ENCODE measurements at regions not wholly inside any gene's neighbourhood (a gene's known extent, or its start where the extent isn't known, plus 50 kb on each side); places are given as distances from the start of the nearest gene placed in this dataset.
"Not testable (repeated sequence)": the region's sequence is repeated elsewhere in the genome, so short reads cannot be mapped to it uniquely, and the experiment has no call there.

- DNase-seq: no peak
Measured at GRCh38 chr18:51248685-51249084, 51.2 kb upstream of the MEX3C start.

DNA sequence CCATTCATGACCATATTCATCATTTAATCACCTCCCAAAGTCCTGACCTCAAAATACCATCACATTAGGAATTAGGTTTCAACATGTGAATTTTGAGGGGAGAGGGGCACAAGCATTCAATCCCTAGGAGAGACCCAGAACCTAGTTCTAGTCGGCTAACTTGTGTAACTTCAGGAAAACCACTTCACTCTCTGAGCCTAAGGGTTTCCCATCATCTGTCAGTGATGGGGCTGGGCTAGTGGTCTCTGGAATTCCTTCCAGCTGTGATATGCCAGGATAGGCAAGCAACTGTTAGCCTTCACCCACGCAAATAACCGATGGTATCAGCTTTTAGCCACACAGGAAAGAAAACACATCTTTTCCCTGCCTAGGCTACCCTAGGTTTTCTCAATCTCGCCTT, 52.5 kb upstream of the MEX3C start:
- no peak for DNase-seq

DNA sequence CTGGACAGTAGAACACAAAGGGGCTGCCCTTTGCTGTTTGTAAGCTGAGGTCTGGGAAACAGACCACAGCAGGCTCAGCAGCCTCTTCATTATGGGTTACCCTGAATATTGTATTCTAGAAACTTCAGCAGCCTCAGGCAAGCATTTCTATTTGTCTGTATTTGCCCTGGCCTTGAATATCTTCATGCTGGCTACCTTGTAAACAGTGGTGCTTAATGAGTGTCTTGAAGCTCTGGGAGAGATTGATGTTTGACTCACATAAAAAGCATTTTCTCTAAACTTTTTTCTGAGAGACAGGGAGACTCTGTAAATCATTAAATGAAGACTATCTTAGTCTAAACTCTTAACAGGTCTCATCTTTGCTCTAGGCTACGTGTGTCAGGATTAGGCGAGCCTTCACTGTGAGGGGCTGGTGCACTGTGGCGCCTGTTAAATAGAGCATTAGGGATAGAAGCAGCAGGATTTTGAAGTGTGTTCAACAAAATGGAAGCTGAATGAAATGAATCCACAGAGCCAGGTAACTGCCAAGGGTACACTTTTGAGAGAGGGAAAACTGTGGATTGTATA, 53.1 kb upstream of the MEX3C start:
- DNase-seq: no peak

GRCh38 chr18:51251625-51252024, 54.1 kb upstream of the MEX3C start:
- DNase-seq: no peak

DNA sequence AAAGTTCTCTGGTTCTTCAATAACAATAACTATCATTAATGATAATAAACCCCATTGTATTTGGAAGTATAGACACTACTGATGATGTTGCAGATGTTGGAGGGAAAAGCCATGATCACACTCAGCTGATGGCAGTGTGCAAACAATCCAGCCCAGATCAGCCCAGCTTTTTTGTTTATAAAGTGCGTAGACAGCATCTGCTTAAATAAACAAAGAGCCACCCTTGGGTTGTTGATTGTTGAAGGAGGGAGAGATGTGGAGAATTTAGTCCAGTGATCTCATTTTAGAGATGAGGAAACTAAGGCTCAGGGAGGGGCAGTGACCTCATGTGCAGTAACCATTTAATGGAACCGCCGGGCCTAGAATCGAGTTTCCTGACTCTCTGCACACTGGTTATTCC, 56.0 kb upstream of the MEX3C start:
- DNase-seq: no peak

- no peak for DNase-seq
Measured at GRCh38 chr18:51255693-51256092, 58.2 kb upstream of the MEX3C start.

GRCh38 chr18:51257150-51257549, 59.7 kb upstream of the MEX3C start:
- DNase-seq: no peak

- no peak for DNase-seq
Measured at GRCh38 chr18:51260118-51260517, 62.6 kb upstream of the MEX3C start.

DNA sequence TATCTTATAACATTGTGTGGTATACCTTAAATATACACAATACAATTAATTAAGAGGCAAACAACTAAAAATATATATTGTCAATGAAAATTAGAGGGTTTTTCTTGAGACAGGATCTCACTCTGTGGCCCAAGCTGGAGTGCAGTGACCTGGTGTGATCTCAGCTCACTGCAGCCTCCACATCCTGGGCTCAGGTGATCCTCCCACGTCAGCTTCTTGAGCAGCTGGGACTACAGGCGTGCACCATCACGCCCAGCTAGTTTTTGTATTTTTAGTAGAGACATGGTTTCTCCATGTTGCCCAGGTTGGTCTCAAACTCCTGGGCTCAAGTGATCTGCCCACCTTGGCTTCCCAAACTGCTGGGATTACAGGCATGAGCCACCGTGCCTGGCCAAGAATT, 68.6 kb upstream of the MEX3C start:
- DNase-seq: not testable (repeated sequence)

- no peak for DNase-seq
Measured at GRCh38 chr18:51266773-51267172, 69.3 kb upstream of the MEX3C start.

DNA sequence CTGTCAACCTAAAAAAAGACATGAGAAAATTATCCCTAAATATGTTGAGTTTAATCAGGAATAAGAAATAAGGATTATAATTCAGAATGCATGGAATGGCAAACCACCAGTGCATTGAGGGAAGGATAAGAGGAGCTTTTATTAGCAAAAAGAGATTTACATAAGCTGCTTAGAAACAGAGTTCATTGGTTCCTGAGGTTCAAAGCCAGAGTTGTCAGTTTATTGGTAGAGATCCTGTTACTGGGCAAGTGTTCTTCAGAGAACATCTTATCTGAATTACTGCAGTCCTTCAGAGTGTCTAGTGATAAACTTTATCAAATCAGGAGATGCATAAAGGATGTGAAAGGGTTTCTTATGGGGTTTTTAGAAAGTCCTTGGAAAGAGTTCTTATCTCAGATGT, 76.0 kb upstream of the MEX3C start:
- DNase-seq: no peak

DNA sequence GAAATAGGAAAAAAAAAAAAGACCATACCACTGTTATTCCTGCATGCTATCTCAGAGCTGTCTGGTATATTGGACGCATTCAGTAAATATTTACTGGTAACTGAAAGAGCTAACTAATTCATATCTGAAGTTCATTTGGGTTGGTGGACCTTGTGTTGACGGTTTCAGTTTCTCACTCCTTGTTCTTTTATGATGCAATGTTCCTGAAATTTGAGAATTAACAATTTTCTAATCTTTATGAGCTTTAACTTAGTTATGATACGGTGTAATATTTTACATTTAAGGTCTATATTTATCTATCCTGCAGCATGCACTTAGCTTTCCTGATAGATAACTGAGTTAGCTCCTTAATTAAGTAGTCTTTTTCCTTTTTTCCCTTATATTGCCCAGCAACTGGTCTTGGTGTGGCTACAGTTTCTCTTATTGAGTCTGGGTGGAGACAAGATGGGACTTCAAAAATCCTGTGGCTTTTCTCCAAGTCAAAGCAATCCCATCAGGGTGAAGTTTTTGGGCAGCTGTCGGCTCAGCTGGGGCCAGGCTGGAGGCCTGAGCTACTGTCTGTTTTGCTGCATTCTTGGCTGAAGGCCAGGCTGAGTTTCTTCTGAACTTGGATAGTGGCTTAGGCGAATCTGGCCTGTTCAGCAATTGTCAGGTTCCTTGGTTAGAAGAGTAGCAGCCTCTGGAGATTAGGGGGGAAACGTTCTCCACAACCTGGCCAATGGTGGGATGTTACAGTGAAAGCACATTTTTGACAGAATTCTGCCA, 78.4 kb upstream of the MEX3C start:
- DNase-seq: no peak

GRCh38 chr18:51278045-51278649, 80.7 kb upstream of the MEX3C start:
- no peak for DNase-seq

- DNase-seq: no peak
Measured at GRCh38 chr18:51279367-51279984, 82.0 kb upstream of the MEX3C start.

DNA sequence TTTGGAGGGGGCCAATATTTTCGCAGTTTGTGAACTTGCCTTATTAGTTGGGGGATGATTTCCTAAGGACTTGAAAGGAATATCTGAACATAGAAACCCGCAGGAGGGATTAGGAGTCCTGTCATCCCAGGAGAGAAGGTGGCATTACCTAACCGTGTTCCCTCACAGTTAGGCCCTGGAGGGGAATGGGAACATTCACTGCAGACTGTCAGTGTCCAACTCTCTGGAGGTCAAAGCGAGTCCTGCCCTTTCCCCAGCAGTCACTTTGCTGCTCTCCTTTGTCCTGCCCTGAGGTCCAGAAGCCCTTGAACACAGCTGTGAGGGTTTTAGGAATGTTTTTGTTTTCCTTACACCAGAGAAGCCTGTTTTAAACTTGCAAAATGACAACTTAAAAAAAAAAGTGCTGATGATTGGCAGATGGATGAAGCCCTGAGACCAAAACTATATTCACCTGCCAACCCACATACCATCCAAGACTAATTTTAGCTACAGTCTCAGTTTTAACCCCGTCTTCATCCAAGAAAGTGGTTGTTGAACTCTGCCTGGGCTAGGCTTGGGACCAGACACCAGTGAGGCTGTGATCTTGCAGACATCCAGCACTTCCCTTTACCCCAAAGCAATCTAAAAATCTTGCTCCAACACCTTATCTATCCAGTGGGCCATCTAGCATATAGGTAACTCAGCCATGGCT, 90.5 kb upstream of the MEX3C start:
- DNase-seq: no peak

DNA sequence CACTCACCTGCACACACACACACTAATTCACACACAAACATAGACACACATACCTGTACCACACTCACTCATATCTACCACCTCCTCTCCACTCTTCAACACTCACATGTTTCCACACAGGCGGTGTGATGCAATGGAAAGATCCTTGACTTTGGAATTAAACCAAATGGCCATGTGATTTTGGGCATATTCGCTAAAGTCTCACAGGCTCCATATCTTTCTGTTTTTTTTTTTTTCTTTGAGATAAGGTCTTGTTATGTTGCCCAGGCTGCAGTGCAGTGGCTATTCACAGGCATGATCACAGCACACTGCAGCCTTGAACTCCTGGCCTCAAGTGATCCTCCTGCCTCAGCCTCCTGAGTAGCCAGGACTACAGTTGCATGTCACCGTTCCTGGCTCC, 91.1 kb upstream of the MEX3C start:
- DNase-seq: no peak

DNA sequence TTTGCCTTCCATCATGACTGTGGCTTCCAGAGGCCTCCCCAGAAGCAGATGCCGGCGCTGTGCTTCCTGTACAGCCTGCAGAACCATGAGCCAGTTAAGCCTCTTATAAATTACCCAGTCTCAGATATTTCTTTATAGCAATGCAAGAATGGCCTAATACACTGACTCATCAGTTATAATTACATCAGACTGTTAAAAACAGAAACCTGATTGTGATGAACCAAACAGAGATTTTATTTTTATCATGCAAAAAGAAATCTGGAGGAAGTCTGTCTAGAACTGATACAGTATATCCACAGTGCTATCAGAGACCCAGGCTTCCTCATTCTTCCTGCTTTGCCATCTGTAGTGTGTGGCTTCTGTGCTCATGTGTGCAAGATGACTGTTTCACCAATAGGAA, 93.4 kb upstream of the MEX3C start:
- DNase-seq: no peak

- no peak for DNase-seq
Measured at GRCh38 chr18:51300912-51301311, 103.4 kb upstream of the MEX3C start.

DNA sequence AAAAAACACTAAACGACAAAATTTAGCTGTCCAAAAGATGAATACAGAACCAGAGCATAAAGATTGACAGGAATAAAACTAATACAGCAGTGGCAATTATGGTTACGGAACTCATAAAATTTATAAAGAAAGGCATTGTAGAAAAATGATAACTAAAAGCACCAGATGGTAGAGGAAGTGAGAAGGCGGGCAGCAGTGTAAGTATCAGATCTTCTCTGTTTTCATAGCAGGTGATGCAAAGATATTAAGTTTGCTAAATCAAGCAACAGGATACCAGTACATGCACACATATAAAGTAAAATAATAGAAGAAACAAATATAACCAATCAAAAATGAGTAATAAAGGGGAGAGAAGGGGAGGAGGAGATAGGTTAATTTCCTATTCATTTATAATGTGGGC, 103.9 kb upstream of the MEX3C start:
- no peak for DNase-seq

DNA sequence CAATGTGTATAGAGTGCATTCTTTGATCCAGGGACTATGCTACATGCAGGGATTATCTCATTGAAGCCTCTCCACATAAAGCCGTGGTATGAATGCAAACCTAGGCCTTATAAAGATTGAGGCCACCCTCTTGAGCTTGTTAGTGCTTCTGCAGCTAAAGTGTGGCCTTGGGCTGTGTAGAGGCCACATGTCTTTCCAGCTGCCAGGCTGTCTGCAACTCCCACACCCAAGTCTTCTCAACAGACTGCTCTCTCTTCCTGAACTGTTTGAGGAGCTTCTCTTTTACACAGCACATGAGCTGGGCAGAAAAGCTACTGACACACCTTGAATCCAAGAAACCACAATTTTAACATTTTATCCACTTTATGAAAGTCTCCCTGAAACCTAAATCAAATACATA, 119.2 kb upstream of the MEX3C start:
- no peak for DNase-seq

DNA sequence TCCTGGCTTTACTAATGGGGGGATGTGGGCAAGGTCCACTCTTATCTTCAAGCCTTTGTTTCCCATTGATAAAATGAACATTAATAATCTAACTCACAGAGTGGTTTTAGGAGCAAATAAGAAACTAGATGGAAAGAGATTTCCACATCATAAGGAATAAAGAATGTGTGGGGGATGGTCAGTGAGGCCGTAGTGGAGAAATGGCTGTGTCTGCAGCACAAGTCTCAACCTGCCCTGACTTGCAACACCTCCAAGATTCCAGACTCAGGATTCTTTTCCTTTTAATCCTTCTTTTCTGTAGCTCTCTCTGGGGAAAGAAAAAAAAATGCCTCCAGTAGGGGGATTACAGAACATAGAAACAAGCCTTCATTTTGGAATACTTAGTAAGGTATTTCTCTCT, 124.2 kb upstream of the MEX3C start:
- DNase-seq: no peak

DNA sequence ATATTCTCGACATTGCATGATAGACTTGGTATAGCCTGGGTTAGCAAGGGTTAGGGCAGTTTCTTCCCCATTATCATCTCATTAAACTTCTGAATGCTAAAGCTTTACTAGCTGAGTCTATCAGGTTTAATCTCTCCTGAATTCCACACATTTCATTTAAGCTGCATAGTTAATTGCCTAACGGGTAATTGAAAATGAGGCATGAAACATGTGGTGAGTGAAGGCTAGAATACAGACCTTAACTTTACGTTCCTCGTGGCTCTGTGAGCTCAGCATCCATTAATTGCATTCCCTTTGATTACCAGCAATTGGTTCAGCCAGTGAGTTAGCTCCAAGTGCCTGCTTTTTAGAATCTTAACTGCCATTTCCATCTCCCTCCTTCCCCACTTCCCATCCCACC, 126.5 kb upstream of the MEX3C start:
- DNase-seq: no peak

DNA sequence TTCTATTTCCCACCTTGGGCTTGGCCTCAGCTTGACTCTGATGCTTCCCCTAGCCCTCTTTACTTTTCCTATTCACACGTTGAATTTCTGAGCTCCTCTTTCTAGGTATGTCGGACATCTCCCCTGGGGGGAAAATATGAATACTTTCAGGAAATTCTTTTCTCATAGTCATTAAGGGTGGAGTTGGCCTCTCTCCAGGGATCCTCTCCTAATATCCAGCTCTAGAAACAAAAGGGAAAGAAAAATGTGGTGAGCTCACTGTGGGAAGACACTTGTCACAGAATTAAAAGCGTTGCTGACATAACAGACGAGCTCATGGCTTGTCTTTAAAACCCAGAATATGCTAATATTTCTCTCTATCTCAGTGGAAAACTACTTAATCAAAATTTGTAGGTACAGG, 132.7 kb upstream of the MEX3C start:
- no peak for DNase-seq

- DNase-seq: no peak
Measured at GRCh38 chr18:51330739-51331138, 133.3 kb upstream of the MEX3C start.
